Caco-2 (cell line): ENCODE measurements at regions not wholly inside any gene's neighbourhood (a gene's known extent, or its start where the extent isn't known, plus 50 kb on each side); places are given as distances from the start of the nearest gene placed in this dataset.
A peak's percentile ranks its signal among the peaks of the same experiment; 100 is the strongest.

Experiments used
- BruUV-seq: library from RNA; stranded (reverse); fragments of 400-500 nt; replicated peaks from 2 replicates; lab custom pipeline; 2021; lab: Mats Ljungman, UMichigan
- CTCF ChIA-PET: fragments of 300-600 bp; sonication (Branson Sonifier 250); formaldehyde crosslinking; loops from one replicate; lab custom pipeline; 2022; ENCODE audit warnings: antibody characterized with exemption; lab: Charles Lee
- POLR2A ChIA-PET: fragments of 300-600 bp; sonication (Branson Sonifier 250); formaldehyde crosslinking; loops from one replicate; lab custom pipeline; 2022; ENCODE audit warnings: antibody characterized with exemption; lab: Charles Lee
- DNase-seq, 2 experiments: peaks; one replicate each; pipeline versions ENCODE4 v3.0.0 to v3.0.0-alpha.2; 2020 to 2022
- H3K27me3 ChIP-seq: replicated peaks from 2 replicates; pipeline ENCODE4 v1.6.0; 2011; ENCODE audit warnings: low read length; ENCODE audit not compliant: control insufficient read depth, insufficient read depth
- H3K36me3 ChIP-seq: 2 replicates; pipeline ENCODE4 v1.5.1; 2011; ENCODE audit warnings: low read length; ENCODE audit not compliant: control insufficient read depth, insufficient read depth
- H3K4me1 ChIP-seq: fragments of 250-450 bp; sonication (Bioruptor Pico); 2 replicates; pipeline ENCODE4 v1.5.1; 2020; ENCODE audit warnings: mild to moderate bottlenecking
- H3K4me3 ChIP-seq: 2 replicates; pipeline ENCODE4 v1.5.1; 2011; ENCODE audit warnings: low read depth, mild to moderate bottlenecking, control low read depth, low read length
- H3K9me3 ChIP-seq: fragments of 250-450 bp; sonication (Bioruptor Pico); 2 replicates; pipeline ENCODE4 v1.5.1; 2020; ENCODE audit warnings: mild to moderate bottlenecking, moderate library complexity
- H3K27ac Mint-ChIP-seq: one replicate; pipeline ENCODE4 v1.8.0; 2022; ENCODE audit warnings: mixed read lengths; ENCODE audit not compliant: unreplicated experiment
- H3K27me3 Mint-ChIP-seq: one replicate; pipeline ENCODE4 v1.8.0; 2022; ENCODE audit warnings: mixed read lengths; ENCODE audit not compliant: insufficient read depth, unreplicated experiment
- H3K36me3 Mint-ChIP-seq: one replicate; pipeline ENCODE4 v1.8.0; 2022; ENCODE audit warnings: mild to moderate bottlenecking, mixed read lengths; ENCODE audit not compliant: insufficient read depth, unreplicated experiment
- H3K4me1 Mint-ChIP-seq: one replicate; pipeline ENCODE4 v1.8.0; 2022; ENCODE audit warnings: low read depth, mixed read lengths; ENCODE audit not compliant: unreplicated experiment
- H3K4me3 Mint-ChIP-seq: one replicate; pipeline ENCODE4 v1.8.0; 2022; ENCODE audit warnings: mild to moderate bottlenecking, moderate library complexity, mixed read lengths; ENCODE audit not compliant: unreplicated experiment
- H3K9me3 Mint-ChIP-seq: one replicate; pipeline ENCODE4 v1.8.0; 2022; ENCODE audit warnings: mixed read lengths; ENCODE audit not compliant: unreplicated experiment
- intact Hi-C: fragments of 100-400 bp; cut with micrococcal nuclease; formaldehyde crosslinking; loops from one replicate; pipeline ENCODE4 v1.10.0; 2022; ENCODE audit not compliant: unreplicated experiment
- TF ChIP-seq, protein P1 (sequence below), 2 experiments: fragments of 200-600 bp in 1 of 2; IDR thresholded peaks; 1 replicate in 1 of 2; 2 replicates in 1 of 2; pipeline versions ENCODE4 v1.5.1 to v1.8.0; 2011 to 2022; ENCODE audit warnings: antibody characterized with exemption in 1 of 2, control low read depth in 1 of 2, inconsistent platforms in 1 of 2, low read depth in 1 of 2, low read length in 1 of 2, mild to moderate bottlenecking in 1 of 2, moderate library complexity in 1 of 2; ENCODE audit not compliant: insufficient read depth in 1 of 2, severe bottlenecking in 1 of 2, unreplicated experiment in 1 of 2

DNA sequence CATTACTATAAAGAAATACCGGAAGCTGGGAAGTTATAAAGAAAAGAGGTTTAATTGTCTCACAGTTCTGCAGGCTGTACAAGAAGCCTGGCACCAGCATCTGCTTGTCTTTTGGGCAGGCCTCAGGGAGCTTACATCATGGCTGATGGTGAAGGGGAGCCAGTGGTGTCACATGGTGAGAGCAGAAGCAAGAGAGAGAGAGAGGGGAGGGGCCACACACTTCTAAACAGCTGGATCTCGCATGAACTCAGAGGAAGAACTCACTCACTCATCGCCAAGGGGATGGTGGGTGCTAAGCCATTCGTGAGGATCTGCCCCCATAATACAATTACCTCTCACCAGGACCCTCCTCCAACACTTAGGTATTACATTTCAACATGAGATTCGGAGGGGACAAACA lies 51.8 kb upstream of the ANKRD34C start:
- H3K27me3 Mint-ChIP-seq: peaks cover 21% of the 10 kb centered on the region
- no peaks in the 10 kb centered on the region; the same call in 1 of the 2 replicates for H3K27me3 ChIP-seq
- TF ChIP-seq, protein P1, sequence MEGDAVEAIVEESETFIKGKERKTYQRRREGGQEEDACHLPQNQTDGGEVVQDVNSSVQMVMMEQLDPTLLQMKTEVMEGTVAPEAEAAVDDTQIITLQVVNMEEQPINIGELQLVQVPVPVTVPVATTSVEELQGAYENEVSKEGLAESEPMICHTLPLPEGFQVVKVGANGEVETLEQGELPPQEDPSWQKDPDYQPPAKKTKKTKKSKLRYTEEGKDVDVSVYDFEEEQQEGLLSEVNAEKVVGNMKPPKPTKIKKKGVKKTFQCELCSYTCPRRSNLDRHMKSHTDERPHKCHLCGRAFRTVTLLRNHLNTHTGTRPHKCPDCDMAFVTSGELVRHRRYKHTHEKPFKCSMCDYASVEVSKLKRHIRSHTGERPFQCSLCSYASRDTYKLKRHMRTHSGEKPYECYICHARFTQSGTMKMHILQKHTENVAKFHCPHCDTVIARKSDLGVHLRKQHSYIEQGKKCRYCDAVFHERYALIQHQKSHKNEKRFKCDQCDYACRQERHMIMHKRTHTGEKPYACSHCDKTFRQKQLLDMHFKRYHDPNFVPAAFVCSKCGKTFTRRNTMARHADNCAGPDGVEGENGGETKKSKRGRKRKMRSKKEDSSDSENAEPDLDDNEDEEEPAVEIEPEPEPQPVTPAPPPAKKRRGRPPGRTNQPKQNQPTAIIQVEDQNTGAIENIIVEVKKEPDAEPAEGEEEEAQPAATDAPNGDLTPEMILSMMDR (IDR thresholded peaks at IDR 0.05; ENCODE audit: insufficient read depth in 1 of 2, low read depth in 1 of 2, low read length in 1 of 2, severe bottlenecking in 1 of 2, unreplicated experiment in 1 of 2): no peak
- H3K9me3 ChIP-seq: peaks cover 11% of the 10 kb centered on the region; the same call in 1 of the 2 replicates
- H3K27ac Mint-ChIP-seq: no peak overlapping the region
- peaks cover 18% of the 10 kb centered on the region for H3K9me3 Mint-ChIP-seq
- H3K36me3 ChIP-seq: no peaks in the 10 kb centered on the region
- no peaks in the 10 kb centered on the region for H3K4me1 Mint-ChIP-seq
- H3K4me3 Mint-ChIP-seq: no peak overlapping the region
- intact Hi-C loops: no loop called here
- H3K4me3 ChIP-seq: no peak overlapping the region
- no TSS peak for BruUV-seq
- CTCF ChIA-PET: no interaction called here
- no peaks in the 10 kb centered on the region for H3K36me3 Mint-ChIP-seq
- no peak for DNase-seq
- no peaks in the 10 kb centered on the region for H3K4me1 ChIP-seq
- POLR2A ChIA-PET: no interaction called here

DNA sequence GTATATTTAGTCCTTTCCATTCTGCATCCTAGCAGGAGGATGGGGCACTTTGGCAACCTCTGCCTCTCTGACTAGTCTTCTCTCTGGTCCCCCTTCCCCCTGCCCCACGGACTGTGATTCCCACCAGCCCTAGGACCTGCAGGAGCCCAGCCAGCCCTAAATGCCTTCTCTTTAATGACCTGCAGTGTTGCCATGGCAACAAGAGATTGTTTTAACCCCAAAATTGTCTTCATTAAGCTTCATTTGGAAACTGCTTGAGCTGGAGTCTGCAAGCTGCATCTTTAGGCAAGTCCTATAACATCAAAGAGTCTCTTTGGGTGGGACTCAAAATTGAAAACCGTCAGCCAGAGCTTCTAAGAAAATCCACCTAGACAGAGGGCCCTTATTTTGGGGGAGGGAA lies 59.7 kb upstream of the ANKRD34C start:
- no peaks in the 10 kb centered on the region for H3K9me3 ChIP-seq
- no peak overlapping the region for H3K4me3 ChIP-seq
- Mint-ChIP-seq H3K27ac (no peak overlapping the region), H3K4me1 (peaks cover 5% of the 10 kb centered on the region), H3K9me3 (no peaks in the 10 kb centered on the region), H3K36me3 (no peaks in the 10 kb centered on the region), H3K27me3 (peaks cover 12% of the 10 kb centered on the region), H3K4me3 (no peak overlapping the region)
- no peaks in the 10 kb centered on the region for H3K36me3 ChIP-seq
- POLR2A ChIA-PET: no interaction called here
- TF ChIP-seq, protein P1 (IDR thresholded peaks at IDR 0.05; ENCODE audit: insufficient read depth in 1 of 2, low read depth in 1 of 2, low read length in 1 of 2, severe bottlenecking in 1 of 2, unreplicated experiment in 1 of 2): no peak
- CTCF ChIA-PET: no interaction called here
- BruUV-seq: no TSS peak
- H3K4me1 ChIP-seq: peaks cover 8% of the 10 kb centered on the region; the same call in 1 of the 2 replicates
- DNase-seq: no peak
- intact Hi-C loops: no loop called here
- H3K27me3 ChIP-seq: no peaks in the 10 kb centered on the region

DNA sequence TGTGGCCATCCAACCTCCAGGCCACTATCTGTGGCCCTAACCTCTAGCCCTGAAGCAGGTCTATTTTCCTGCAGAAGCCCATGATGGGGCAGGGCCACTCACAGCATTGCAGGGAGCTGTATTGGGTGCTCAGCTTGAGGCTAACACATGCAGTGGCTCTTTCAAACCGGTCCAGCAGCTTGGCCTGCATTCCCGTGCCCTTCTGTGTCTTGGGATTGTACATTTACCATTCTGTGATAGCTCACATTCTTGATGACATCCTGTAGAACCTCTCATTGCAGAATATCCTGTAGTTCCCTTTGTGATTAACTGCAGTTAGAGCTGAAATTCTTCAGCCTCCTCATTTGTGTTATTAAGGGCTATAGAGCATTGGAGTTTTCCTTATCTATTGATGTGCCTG lies 60.8 kb upstream of the ANKRD34C start:
- no peak overlapping the region for H3K4me3 Mint-ChIP-seq
- Histone ChIP-seq H3K36me3 (no peaks in the 10 kb centered on the region), H3K4me1 (peaks cover 8% of the 10 kb centered on the region; the same call in 1 of the 2 replicates), H3K27me3 (no peaks in the 10 kb centered on the region), H3K9me3 (0 out of 2 replicates have a peak, but pooled peaks cover 3% of the 10 kb centered on the region), H3K4me3 (no peak overlapping the region)
- peaks cover 12% of the 10 kb centered on the region for H3K27me3 Mint-ChIP-seq
- CTCF ChIA-PET: no interaction called here
- intact Hi-C loops: no loop called here
- no peak overlapping the region for H3K27ac Mint-ChIP-seq
- TF ChIP-seq, protein P1 (IDR thresholded peaks at IDR 0.05; ENCODE audit: insufficient read depth in 1 of 2, low read depth in 1 of 2, low read length in 1 of 2, severe bottlenecking in 1 of 2, unreplicated experiment in 1 of 2): no peak
- no peaks in the 10 kb centered on the region for H3K36me3 Mint-ChIP-seq
- H3K9me3 Mint-ChIP-seq: no peaks in the 10 kb centered on the region
- POLR2A ChIA-PET: no interaction called here
- DNase-seq: peak; percentile 46 to 48
- BruUV-seq: no TSS peak
- H3K4me1 Mint-ChIP-seq: peaks cover 5% of the 10 kb centered on the region
